Prostate gland (tissue), 2 donors: ENCODE measurements at regions not wholly inside any gene's neighbourhood (a gene's known extent, or its start where the extent isn't known, plus 50 kb on each side); places are given as distances from the start of the nearest gene placed in this dataset.

Experiments
- CTCF ChIP-seq, 4 experiments: fragments of 200-600 bp in 2 of 4; fragments of 450-650 bp in 2 of 4; sonication (generic) in 2 of 4; IDR thresholded peaks; 1 replicate in 3 of 4; 2 replicates in 1 of 4; pipeline ENCODE4 v1.5.1; 2016 to 2019; ENCODE audit warnings: antibody characterized with exemption in 4 of 4, mild to moderate bottlenecking in 2 of 4, moderate library complexity in 2 of 4
- POLR2A ChIP-seq: fragments of 450-650 bp; IDR thresholded peaks from one replicate; pipeline ENCODE4 v1.6.1; 2016; ENCODE audit warnings: antibody characterized with exemption, mild to moderate bottlenecking
- POLR2AphosphoS5 ChIP-seq: sonication (generic); formaldehyde crosslinking; IDR thresholded peaks from one replicate; pipeline ENCODE4 v1.6.1; 2017; ENCODE audit warnings: antibody characterized with exemption

GRCh38 chr5:155948576-155948975 is 378.4 kb upstream of the SGCD start:
- no peak for TF ChIP-seq CTCF (IDR thresholded peaks at IDR 0.05)
- TF ChIP-seq POLR2AphosphoS5, result no peak
- TF ChIP-seq POLR2A, result no peak
